ENCODE measurements at regions not wholly inside any gene's neighbourhood (a gene's known extent, or its start where the extent isn't known, plus 50 kb on each side); places are given as distances from the start of the nearest gene placed in this dataset.

- TF ChIP-seq NCOA6 (IDR thresholded peaks at IDR 0.05) (no peak), SMARCA5 (IDR thresholded peaks at IDR 0.05) (no peak), CCNT2 (IDR thresholded peaks at IDR 0.05; ENCODE audit: borderline replicate concordance, extremely low read depth, insufficient read length, low read depth, low read length) (no peak), ELF1 (tag; IDR thresholded peaks at IDR 0.05) (no peak), NR1H2 (CRISPR knock-in tag; IDR thresholded peaks at IDR 0.05) (no peak), SAFB2 (IDR thresholded peaks at IDR 0.05; ENCODE audit: borderline replicate concordance, low read depth, low read length, severe bottlenecking) (no peak), SP2 (IDR thresholded peaks at IDR 0.05; ENCODE audit: extremely low read depth, low read depth, low read length, poor library complexity, severe bottlenecking) (no peak), MEF2D (tag; conservative IDR thresholded peaks at IDR 0.05; ENCODE audit: low read depth) (no peak), HDGF (IDR thresholded peaks at IDR 0.05) (no peak), RBM25 (IDR thresholded peaks at IDR 0.05; ENCODE audit: low read depth, low read length, severe bottlenecking) (no peak), FOSL1 (tag; conservative IDR thresholded peaks at IDR 0.05) (no peak), RUNX1 (IDR thresholded peaks at IDR 0.05; ENCODE audit: low read depth) (no peak), KLF16 (IDR thresholded peaks at IDR 0.05) (no peak), PHB (CRISPR knock-in tag; IDR thresholded peaks at IDR 0.05) (no peak), DMBX1 (CRISPR knock-in tag; IDR thresholded peaks at IDR 0.05; ENCODE audit: borderline replicate concordance) (no peak), RBBP5 (IDR thresholded peaks at IDR 0.05; ENCODE audit: borderline replicate concordance, insufficient read depth, low read length, poor library complexity, severe bottlenecking) (no peak)
- TF ChIP-seq, protein P1, sequence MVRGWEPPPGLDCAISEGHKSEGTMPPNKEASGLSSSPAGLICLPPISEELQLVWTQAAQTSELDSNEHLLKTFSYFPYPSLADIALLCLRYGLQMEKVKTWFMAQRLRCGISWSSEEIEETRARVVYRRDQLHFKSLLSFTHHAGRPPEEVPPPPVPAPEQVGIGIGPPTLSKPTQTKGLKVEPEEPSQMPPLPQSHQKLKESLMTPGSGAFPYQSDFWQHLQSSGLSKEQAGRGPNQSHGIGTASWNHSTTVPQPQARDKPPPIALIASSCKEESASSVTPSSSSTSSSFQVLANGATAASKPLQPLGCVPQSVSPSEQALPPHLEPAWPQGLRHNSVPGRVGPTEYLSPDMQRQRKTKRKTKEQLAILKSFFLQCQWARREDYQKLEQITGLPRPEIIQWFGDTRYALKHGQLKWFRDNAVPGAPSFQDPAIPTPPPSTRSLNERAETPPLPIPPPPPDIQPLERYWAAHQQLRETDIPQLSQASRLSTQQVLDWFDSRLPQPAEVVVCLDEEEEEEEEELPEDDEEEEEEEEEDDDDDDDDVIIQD (CRISPR knock-in tag; IDR thresholded peaks at IDR 0.05): no peak
- TF ChIP-seq, protein P2, sequence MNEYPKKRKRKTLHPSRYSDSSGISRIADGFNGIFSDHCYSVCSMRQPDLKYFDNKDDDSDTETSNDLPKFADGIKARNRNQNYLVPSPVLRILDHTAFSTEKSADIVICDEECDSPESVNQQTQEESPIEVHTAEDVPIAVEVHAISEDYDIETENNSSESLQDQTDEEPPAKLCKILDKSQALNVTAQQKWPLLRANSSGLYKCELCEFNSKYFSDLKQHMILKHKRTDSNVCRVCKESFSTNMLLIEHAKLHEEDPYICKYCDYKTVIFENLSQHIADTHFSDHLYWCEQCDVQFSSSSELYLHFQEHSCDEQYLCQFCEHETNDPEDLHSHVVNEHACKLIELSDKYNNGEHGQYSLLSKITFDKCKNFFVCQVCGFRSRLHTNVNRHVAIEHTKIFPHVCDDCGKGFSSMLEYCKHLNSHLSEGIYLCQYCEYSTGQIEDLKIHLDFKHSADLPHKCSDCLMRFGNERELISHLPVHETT (CRISPR knock-in tag; conservative IDR thresholded peaks at IDR 0.05 in 1 of 2, IDR thresholded peaks at IDR 0.05 in 1 of 2): no peak
- TF ChIP-seq, protein P3, sequence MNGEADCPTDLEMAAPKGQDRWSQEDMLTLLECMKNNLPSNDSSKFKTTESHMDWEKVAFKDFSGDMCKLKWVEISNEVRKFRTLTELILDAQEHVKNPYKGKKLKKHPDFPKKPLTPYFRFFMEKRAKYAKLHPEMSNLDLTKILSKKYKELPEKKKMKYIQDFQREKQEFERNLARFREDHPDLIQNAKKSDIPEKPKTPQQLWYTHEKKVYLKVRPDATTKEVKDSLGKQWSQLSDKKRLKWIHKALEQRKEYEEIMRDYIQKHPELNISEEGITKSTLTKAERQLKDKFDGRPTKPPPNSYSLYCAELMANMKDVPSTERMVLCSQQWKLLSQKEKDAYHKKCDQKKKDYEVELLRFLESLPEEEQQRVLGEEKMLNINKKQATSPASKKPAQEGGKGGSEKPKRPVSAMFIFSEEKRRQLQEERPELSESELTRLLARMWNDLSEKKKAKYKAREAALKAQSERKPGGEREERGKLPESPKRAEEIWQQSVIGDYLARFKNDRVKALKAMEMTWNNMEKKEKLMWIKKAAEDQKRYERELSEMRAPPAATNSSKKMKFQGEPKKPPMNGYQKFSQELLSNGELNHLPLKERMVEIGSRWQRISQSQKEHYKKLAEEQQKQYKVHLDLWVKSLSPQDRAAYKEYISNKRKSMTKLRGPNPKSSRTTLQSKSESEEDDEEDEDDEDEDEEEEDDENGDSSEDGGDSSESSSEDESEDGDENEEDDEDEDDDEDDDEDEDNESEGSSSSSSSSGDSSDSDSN (IDR thresholded peaks at IDR 0.05; ENCODE audit: borderline replicate concordance in 1 of 2, low read depth in 2 of 2, low read length in 2 of 2): no peak
- Histone ChIP-seq H3K27me3 (ENCODE audit: control insufficient read depth in 2 of 2, insufficient read depth in 2 of 2, low read length in 2 of 2) (no peaks in the 10 kb centered on the region), H2AFZ (ENCODE audit: low read depth, low read length) (no peak overlapping the region), H3K9ac (ENCODE audit: insufficient read depth in 1 of 2, low read depth in 2 of 2, low read length in 2 of 2) (no peak overlapping the region), H3K4me1 (replicated peaks in 1 of 2; ENCODE audit: control insufficient read depth in 2 of 2, insufficient read depth in 2 of 2, low read length in 2 of 2) (no peaks in the 10 kb centered on the region), H4K20me1 (replicated peaks; ENCODE audit: control insufficient read depth, insufficient read depth, low read length) (no peaks in the 10 kb centered on the region), H3K4me3 (no peak overlapping the region), H3K9me1 (ENCODE audit: control insufficient read depth, insufficient read depth, low read length) (no peaks in the 10 kb centered on the region), H3K79me2 (ENCODE audit: control insufficient read depth, insufficient read depth, low read length) (no peaks in the 10 kb centered on the region), H3K36me3 (ENCODE audit: control insufficient read depth, insufficient read depth, low read length) (no peaks in the 10 kb centered on the region), H3K9me3 (replicated peaks; ENCODE audit: control insufficient read depth, insufficient read depth, low read depth, low read length) (no peaks in the 10 kb centered on the region), H3K4me2 (ENCODE audit: insufficient read depth, low read length) (no peak overlapping the region), H3K27ac (ENCODE audit: extremely low read depth, low read depth, low read length) (no peak overlapping the region)
- BruUV-seq (replicated peaks): no TSS peak
- CTCF ChIA-PET (ENCODE audit: low intra/inter-chr PET ratio): no interaction called here
- in situ Hi-C loops (cut with MboI) (no loop called here), intact Hi-C loops (cut with micrococcal nuclease) (loop anchor here (10.0 kb wide), 1 partner anchor 345 kb away; no protein-coding TSS in a partner anchor)
- ATAC-seq (no peak), DNase-seq (ENCODE audit: extremely low read depth in 1 of 4, low spot score in 3 of 4) (no peak), FAIRE-seq (no peak)
- WGBS (ENCODE audit: insufficient coverage, low coverage, missing lambda C conversion rate): under 1% methylated on average over 8 of the region's 8 CpGs
- POLR2A ChIA-PET: no interaction called here
These were observed 357.4 kb upstream of the CCNH start for GRCh38 chr5:87770016-87770570.

Data from K562 (cell line).